Hematopoietic multipotent progenitor cell treated with erythropoietin and hydrocortisone succinate and interleukin-3 and kit ligand, for 6 days (in vitro differentiated cells): ENCODE measurements at regions not wholly inside any gene's neighbourhood (a gene's known extent, or its start where the extent isn't known, plus 50 kb on each side); places are given as distances from the start of the nearest gene placed in this dataset.
A peak's percentile ranks its signal among the peaks of the same experiment; 100 is the strongest.

Experiments used
- DNase-seq: peaks from one replicate; pipeline ENCODE4 v3.0.0-alpha.2; 2015

DNA sequence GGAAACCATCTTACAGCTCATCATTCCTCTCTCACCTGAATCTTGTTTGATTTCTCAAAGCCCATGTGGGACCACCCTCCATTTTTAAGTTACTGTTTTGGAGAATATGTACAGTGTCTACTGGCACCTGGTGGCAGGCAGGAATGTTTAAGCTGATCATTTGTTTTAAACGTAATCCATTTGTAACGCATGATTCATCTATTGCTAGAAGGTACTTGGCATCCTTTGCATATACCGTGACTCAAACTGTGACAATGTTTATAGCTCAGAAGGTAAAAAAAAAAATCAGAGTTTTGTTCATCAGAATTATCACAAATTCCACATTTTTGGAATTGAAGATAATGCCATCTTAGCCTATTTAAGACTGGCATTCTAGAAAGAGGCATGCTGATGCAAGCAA lies 1007.5 kb upstream of the EEF2KMT start:
- DNase-seq: no peak

DNA sequence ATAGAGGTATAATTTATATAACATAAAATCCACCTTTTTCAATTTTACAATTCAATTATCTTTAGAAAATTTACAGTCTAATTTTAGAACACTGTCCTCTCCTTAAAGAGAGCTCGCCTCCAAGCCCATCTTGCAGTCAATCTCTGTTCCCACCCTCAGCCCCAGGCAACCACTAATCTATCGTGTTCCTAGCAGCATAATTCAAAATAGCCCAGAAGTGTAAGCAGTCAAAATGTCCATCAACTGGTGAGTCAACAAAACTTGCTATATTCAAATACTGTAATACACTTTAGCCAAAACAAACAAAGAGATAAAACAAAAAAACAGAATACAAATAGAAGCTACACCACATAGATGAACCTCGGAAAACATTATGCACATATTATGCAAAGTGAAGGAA lies 1006.8 kb upstream of the EEF2KMT start:
- no peak for DNase-seq

GRCh38 chr16:6103561-6103960 lies 1006.0 kb upstream of the EEF2KMT start:
- no peak for DNase-seq

DNA sequence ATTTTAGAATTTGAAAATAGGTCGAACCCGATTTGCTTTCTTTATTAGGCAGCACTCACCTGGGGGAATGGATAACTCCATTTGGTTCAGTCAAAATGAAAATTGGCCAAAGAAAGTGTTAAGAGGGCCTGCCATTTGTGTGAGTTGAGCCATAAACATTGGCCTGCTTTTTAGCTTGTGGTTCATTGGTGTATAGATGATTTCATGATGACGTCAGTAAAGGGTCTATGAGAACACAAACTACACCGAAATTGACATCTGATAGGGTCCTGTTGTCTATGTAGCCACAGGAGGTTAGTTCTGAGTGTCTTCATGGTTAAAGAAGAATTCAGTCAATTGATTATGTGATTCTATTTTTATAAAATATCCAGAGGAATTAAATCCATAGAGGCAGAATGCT lies 1001.5 kb upstream of the EEF2KMT start:
- DNase-seq: no peak

GRCh38 chr16:6096931-6097670 lies 999.5 kb upstream of the EEF2KMT start:
- no peak for DNase-seq

- no peak for DNase-seq
Measured at GRCh38 chr16:6095414-6095813, 997.8 kb upstream of the EEF2KMT start.

DNA sequence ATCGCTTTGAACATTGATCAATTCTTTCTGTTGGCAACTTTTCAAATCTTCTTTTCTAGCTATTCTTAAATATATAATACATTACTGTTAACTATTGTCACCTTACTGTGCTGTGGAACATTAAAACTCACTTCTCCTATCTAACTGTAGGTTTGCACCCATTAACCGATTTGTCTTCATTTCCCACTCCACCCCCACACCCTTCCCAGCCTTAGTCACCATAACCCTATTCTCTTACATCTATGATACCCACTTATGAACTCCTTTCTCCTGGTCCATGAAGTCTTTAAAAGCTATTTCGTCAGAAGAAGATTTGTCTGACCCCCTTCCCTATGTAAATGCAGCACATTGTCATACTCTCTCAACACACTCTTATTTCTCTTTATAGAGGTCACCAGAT lies 993.4 kb upstream of the EEF2KMT start:
- DNase-seq: no peak

- peak; percentile 61 for DNase-seq
Measured at GRCh38 chr16:6081320-6081976, 983.9 kb upstream of the EEF2KMT start.

GRCh38 chr16:6076631-6077030 lies 979.0 kb upstream of the EEF2KMT start:
- DNase-seq: no peak

- DNase-seq: no peak
Measured at GRCh38 chr16:6068063-6068462, 970.5 kb upstream of the EEF2KMT start.

GRCh38 chr16:6066652-6067051 lies 969.1 kb upstream of the EEF2KMT start:
- DNase-seq: no peak

- DNase-seq: no peak
Measured at GRCh38 chr16:6063526-6063925, 965.9 kb upstream of the EEF2KMT start.

DNA sequence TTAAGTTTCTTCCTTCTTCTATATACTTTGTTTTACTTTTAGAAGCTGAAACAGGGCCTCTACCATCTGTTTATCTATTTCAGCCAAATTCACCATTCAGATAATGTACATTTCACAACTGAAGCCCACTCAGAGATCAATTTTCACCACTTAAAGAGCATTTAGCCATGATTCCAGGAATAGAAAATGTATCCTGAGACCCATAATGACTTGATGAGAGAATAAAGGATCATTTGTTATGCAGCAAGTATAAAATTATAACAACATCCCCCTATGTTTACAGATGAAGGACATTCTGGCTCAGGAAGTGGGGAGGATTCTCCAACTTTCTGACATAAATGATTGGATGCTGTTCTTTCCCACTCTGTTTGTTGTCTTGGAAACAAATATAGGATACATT lies 962.1 kb upstream of the EEF2KMT start:
- DNase-seq: no peak

GRCh38 chr16:6057821-6058220 lies 960.2 kb upstream of the EEF2KMT start:
- no peak for DNase-seq

GRCh38 chr16:6048017-6048416 lies 950.4 kb upstream of the EEF2KMT start:
- DNase-seq: no peak

DNA sequence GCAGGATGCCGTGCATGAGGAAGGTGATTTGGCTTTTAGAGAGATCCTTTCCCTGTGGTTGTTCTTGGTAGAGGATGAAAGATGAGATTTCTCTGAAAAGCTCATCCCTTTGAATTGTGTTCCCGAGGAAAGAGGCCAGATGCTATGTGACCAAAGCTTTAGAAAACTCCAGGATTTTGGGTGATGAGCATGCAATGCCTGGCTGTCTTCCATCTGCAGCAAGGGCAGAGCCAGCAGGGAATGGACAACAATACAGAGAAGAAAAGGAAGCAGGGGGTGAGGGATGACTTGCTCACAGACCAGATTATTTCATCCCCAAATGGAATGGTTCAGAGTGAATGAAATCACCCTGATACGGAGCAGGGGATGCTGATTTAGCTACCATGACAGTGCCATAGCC lies 949.7 kb upstream of the EEF2KMT start:
- no peak for DNase-seq

DNA sequence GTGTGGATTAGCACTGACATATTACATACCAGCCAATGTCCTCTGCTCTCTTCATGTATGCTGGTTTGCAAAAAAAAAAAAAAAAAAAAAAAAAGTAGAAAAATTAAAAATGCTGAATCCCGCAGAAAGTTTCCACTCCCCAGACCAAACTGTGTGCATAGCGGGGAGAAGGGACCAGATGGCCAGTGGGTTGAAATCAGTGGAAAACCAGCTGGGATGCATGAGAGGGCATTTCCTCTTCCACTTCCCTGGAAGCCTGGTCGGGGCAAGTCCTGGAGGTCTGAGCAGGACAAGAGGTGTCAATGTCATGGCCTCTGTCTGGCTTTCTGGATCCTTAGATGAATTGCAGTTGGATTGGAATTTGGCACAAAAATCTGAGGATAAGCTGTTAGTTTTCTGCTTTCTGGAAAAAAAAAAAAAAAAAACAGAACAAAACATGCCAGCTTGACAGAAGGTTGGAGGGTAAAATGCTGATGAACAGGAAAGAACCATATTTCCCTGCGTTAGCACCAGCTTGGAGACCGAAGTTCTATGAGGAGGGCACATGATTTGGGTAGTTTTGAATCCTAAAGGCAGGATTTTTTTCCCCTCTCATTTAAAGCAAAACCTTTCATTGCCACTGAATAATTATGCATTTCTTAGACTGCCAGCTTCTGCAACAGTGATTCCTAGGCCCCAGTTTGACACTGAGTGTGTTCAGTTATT lies 941.5 kb upstream of the EEF2KMT start:
- DNase-seq: no peak

DNA sequence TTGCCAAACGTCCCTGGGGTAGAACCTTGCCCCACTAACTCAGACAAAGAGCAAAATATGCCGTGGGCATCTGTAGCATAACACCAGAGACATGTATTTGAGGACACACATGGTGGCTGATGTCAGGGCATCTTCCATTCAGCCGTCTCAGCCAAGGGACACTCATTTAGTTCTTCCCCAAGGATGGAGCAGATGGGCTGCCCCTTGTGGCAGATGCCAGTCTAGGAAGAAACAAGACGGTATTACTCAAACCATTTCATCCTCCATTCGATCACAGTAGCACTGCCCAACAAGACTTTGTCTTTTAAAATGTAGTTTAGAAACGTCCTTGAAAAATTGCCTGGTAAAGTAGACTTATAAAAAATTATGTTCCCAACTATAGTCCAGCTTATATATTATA lies 937.6 kb upstream of the EEF2KMT start:
- DNase-seq: no peak

GRCh38 chr16:6034511-6034910 lies 936.9 kb upstream of the EEF2KMT start:
- DNase-seq: no peak

- DNase-seq: no peak
Measured at GRCh38 chr16:6032438-6032837, 934.8 kb upstream of the EEF2KMT start.

- DNase-seq: no peak
Measured at GRCh38 chr16:6031567-6031966, 934.0 kb upstream of the EEF2KMT start.

DNA sequence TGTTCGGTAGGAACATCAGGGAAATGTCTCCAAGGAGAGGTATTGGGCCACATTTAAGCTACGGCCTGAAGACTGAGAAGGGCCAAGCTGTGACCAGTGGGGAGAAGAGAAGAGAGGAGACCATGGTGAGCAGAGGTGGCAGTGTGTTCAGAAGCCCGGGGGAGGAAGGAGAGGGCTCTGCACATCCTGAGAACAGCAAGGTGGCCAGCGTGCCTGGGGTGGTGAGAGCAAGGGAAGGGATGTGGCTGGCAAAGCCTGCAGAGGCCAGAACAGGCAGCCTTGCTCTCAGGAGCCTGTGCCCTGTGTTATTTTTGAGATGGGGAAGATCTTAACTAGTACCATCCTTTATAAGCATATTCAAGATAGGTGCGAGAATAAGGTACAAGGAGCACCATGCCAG lies 933.5 kb upstream of the EEF2KMT start:
- DNase-seq: no peak

- no peak for DNase-seq
Measured at GRCh38 chr16:6027733-6028132, 930.1 kb upstream of the EEF2KMT start.

DNA sequence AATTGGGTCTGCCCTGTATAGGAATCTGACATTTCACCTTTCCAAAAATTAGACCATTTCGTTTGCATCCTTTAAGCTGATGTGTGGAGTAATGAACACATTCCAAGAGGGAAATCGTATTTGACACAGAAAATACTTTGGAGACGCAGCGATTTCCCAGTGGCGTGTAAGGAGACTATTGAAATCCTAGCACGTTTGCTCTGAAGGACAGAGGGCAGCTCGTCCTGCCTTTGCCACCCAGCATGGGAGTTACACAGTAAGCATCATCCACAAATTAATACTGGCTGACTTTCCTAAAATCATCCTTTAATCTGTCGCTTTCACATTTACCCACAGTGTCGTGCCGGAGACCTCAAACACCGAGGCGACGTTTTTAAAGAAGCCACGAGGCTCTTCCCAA lies 925.9 kb upstream of the EEF2KMT start:
- DNase-seq: no peak
